GM11168 (cell line): ENCODE measurements at regions not wholly inside any gene's neighbourhood (a gene's known extent, or its start where the extent isn't known, plus 50 kb on each side); places are given as distances from the start of the nearest gene placed in this dataset.

Experiments
- in situ Hi-C: fragments of 300-500 bp; cut with MboI; formaldehyde crosslinking; loops from one replicate; pipeline ENCODE4 v1.12.0; 2022; ENCODE audit warnings: low sequenced_read_pairs; ENCODE audit not compliant: unreplicated experiment

- in situ Hi-C loops: loop anchor here (10.0 kb wide), 1 partner anchor 970 kb away; no protein-coding TSS in a partner anchor
Measured at GRCh38 chr6:40315060-40315459, 272.1 kb downstream of the LRFN2 start.

DNA sequence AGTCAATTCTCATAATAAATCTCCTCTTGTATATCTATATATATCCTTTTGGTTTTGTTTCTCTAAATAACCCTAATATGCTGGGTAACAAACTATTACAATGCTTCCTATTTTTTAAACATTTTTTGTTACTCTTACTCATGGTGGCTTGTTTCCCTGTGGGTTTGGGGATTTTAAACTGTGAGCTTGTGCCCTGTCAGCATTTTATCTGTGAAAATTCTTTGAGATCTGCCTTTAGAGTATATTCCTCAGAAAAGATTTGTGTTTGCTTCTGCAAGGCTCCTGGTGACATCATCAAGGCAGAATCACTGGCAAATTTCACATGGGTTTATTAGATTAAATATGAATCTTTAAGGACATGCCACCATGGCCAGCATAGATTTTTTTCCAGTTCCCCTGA, 273.6 kb downstream of the LRFN2 start:
- in situ Hi-C loops: loop anchor here (10.0 kb wide), 1 partner anchor 969 kb away; no protein-coding TSS in a partner anchor

DNA sequence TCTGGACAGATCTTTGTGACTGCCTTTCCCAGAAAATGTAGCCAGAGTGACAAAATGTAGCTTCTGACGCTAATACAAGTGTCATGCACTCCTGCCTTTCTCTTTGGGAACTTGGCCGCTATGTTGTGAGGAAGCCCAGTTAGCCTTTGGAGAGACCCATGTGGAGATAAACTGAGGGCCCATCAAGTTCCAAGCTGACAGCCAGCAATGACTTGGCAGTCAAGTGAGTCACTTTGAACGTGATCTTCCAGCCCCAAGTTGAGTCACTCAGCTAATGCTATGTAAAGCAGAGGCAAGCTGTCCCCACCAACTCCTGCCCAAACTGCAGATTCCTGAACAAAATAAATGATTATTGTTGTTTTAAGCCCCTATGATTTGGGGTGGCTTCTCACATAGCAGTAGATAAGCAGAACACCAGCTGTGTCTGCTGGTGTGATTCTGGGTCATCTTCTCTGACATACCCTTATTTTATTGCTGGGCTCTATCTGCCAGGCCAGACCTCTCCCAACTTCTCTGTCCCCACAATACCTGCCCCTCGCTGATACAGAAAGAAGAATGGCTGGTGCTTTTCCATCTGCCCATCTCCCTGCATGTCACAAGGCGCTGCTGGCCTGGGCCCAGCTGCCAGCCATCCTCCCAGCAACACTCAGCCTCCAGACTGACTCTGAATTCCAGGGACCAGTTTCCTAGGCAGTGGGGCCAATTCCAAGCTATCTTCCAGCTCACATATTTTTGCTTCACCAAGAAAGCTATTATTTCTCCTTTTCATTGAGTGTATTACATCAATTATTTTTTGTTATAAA, 274.8 kb downstream of the LRFN2 start:
- in situ Hi-C loops: loop anchor here (10.0 kb wide), 1 partner anchor 968 kb away; no protein-coding TSS in a partner anchor

DNA sequence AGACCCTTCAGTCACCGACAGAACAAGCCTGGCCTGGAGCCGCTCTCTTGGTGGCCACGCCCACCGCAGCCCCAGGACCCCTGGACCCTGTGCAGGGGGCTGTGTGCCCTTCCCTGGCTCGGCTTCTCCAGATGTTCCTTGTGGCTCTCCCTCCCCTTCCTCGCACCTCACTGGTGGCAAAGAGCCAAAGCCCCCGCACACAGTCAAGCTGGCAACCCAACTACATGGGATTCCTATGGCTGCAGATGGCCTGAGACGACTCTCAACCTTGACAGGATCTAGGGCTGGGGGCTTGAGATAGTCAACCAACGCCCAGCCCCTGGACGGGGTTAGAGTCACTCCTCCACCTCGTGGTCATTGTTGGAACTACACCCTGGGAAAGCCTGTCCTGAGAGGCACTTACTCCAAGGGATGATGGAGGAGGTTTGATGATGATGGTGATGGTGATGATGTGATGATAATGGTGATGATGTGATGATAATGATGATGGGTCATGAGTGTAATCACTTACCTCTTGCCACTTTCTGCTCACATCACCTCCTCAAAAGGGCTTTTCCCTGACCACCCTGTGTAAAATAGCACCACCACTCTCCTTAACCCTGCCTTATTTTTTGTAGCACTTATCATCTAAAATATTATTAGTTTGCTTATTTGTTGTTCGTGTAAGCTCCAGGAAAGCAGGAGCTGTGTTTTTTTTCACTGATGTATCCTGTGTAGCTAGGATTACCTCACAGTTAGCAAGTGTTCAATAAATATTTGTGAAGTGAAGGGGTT, 278.4 kb downstream of the LRFN2 start:
- in situ Hi-C loops: no loop called here

- in situ Hi-C loops: no loop called here
Measured at GRCh38 chr6:40307712-40308111, 279.5 kb downstream of the LRFN2 start.

- in situ Hi-C loops: no loop called here
Measured at GRCh38 chr6:40302856-40303454, 284.2 kb downstream of the LRFN2 start.

- in situ Hi-C loops: no loop called here
Measured at GRCh38 chr6:40299681-40300080, 287.5 kb downstream of the LRFN2 start.

DNA sequence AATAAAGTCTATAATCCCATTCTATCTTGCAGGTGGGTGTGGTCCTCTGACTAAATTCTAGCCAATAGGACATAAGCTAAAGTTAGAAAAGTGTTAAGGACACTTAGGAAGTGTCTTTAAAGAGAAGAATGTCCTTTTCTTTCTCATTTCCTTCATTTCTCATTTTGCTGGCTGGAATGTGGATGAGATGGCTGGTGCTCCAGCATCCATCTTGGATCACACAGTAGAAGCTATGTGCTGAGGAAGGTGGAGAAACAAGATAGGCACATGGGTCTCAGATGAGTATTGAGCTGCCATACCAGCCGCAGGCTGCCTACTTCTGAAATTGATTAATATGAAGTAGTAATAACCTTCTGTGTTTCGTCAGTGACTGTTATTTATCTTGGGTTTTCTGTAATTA, 289.0 kb downstream of the LRFN2 start:
- in situ Hi-C loops: no loop called here

DNA sequence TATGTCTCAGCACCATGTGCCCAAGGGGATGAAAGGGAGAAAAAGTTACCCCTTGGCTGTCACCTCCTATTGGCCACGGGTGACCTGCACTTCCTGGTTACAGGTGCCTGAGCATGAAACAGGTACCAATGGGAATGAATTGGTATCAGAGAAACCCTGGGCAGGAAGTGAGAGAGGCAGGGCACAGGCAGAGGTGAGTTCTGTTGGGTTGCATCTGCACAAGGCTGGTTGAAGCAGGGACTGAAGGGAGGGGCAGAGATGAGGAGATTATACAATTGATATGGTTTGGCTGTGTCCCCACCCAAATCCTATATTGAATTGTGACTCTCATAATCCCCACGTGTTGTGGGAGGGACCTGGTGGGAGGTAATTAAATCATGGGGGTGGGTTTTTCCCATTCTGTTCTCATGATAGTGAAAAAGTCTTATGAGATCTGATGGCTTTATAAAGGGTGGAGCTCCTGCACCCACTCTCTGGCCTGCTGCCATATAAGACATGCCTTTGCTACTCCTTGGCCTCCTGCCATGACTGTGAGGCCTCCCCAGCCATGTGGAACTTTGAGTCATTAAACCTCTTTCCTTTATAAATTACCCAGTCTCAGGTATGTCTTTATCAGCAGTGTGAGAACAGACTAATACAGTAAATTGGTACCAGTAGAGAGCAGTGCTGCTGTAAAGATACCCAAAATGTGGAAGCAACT, 291.8 kb downstream of the LRFN2 start:
- in situ Hi-C loops: no loop called here

DNA sequence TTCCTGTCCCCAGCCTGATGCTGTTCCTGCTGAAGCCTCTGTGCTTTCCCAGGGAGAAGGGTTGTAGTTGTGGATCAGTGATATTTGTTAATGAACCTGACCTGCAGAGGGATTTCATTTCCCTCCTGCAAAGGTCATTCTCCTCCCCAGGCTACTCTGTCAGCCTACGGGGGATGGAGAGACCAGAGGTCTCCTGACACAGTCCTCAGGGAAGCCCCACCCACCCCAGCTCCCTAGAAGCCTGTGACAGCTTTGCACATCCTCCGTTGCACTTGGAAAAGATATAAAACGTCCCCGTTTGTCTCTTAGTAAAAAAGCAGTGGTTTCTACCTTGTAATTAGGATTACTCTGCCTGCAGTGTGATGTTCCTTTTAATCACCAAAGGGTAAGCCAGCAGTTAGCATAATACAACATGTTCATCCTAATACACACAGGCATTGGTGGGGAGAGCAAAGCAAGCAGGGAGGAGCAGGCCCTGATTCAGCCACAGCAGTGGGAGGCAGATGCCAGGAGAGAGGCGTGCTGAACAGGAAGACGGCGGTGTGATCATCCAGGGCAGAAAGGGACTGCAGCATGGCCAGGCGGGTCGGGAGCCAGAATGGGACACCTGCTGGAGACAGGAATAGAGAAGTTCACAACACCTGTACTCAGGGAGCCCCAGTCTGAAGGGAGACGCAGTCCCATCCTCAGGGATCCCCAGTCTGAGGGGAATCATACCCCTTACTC, 293.5 kb downstream of the LRFN2 start:
- in situ Hi-C loops: no loop called here

- in situ Hi-C loops: no loop called here
Measured at GRCh38 chr6:40293060-40293459, 294.1 kb downstream of the LRFN2 start.

GRCh38 chr6:40290816-40291215, 296.3 kb downstream of the LRFN2 start:
- in situ Hi-C loops: no loop called here

DNA sequence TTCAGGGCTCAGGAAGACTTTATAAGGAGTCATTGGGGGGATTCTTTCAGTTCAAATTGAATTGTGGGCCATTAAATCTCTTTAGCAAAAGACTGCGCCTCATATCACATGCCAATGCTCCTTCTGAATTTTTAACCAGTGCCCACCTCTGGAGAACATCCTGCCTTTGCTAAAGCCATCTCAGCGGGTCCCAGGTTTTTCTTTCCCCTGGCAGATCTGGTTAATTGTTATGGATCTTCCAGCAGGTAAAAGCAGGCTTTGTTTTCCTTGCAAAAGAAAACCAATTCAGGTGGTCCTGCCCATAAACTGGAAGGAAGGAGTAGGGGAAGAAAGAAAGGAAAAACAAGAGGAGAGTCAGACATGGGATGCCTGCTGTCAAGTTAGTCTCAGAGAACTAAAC, 298.2 kb downstream of the LRFN2 start:
- in situ Hi-C loops: no loop called here

GRCh38 chr6:40287296-40287850, 299.8 kb downstream of the LRFN2 start:
- in situ Hi-C loops: no loop called here

DNA sequence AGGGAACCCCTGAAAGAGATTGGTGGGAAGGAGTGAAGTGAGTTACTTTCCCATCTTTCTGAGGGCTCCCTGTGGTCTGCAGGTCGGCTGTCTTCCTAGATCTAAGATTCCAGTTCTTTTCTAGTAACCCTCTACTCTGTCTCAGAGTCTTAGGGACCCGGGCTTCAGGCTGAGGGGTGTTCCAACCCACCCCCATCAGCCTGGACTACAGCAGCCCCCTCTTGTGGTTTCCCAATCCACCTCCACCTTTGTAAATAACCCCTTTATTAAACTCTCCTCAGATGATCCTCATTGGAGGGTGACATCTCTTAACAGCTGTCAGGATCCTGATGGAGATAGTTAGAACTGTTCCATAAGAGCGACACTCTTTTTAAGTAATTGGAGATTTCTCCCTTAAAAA, 300.4 kb downstream of the LRFN2 start:
- in situ Hi-C loops: no loop called here

DNA sequence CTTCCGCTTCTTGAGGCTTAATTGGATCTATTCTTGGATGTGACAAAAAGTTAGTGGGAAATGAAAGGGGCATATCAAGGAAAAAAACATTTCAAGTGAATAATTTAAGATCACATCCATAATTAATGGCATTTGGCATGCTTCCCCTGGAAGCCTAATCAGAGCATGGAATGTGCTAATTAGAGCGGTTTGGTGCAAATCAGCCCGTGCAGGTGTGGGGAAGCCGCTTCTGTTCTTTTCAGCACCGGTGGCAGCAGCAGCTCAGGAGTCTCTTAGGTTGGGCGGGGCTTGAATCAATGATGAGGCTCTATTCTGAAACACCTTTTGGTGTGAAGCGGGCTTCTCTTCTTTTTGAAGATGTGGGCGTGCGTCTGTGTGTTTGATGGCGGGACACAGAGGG, 301.2 kb downstream of the LRFN2 start:
- in situ Hi-C loops: no loop called here

GRCh38 chr6:40285535-40285934, 301.6 kb downstream of the LRFN2 start:
- in situ Hi-C loops: no loop called here

DNA sequence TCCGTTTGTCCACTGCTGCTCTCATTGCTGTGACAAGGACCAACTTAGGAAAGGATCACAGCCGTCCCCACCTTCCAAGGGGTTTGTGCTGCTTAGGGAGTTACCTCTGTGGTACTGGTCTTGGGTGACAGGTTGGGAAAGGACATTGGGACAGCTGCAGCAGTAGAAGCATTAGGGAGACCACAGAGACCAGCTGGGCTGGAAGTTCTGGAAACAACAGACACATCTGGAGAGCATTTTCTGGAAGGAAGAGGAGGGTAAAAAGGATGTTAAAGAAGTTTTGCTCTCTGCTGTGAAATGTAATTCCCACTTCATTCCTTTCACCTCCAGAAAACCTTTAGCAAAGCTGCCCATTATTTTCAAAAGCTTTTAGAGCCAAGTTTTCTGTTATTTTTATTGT, 304.2 kb downstream of the LRFN2 start:
- in situ Hi-C loops: no loop called here

GRCh38 chr6:40281402-40281801, 305.8 kb downstream of the LRFN2 start:
- in situ Hi-C loops: no loop called here

GRCh38 chr6:40280231-40280630, 306.9 kb downstream of the LRFN2 start:
- in situ Hi-C loops: no loop called here
